Renal pelvis (tissue), 1 donor: ENCODE measurements at regions not wholly inside any gene's neighbourhood (a gene's known extent, or its start where the extent isn't known, plus 50 kb on each side); places are given as distances from the start of the nearest gene placed in this dataset.

ENCODE experiments used
- DNase-seq: peaks from one replicate; pipeline ENCODE4 v3.0.0-alpha.2; 2013

GRCh38 chr4:178412455-178412854, 970.2 kb upstream of the AGA start:
- DNase-seq = no peak

- DNase-seq = no peak
Observed at GRCh38 chr4:178414042-178414441, 971.8 kb upstream of the AGA start.

- DNase-seq = no peak
Observed at GRCh38 chr4:178414881-178415446, 972.7 kb upstream of the AGA start.

- DNase-seq = no peak
Observed at GRCh38 chr4:178415925-178416324, 973.7 kb upstream of the AGA start.

GRCh38 chr4:178423366-178423765, 981.1 kb upstream of the AGA start:
- DNase-seq = no peak

GRCh38 chr4:178426871-178427270, 984.6 kb upstream of the AGA start:
- DNase-seq = no peak

- DNase-seq = no peak
Observed at GRCh38 chr4:178427663-178428062, 985.4 kb upstream of the AGA start.

- DNase-seq = no peak
Observed at GRCh38 chr4:178448372-178449035, 1006.3 kb upstream of the AGA start.

GRCh38 chr4:178450614-178451013, 1008.4 kb upstream of the AGA start:
- DNase-seq = no peak

GRCh38 chr4:178453057-178453456, 1010.8 kb upstream of the AGA start:
- DNase-seq = no peak

GRCh38 chr4:178457286-178457685, 1015.0 kb upstream of the AGA start:
- DNase-seq = no peak

GRCh38 chr4:178462710-178463109, 1020.5 kb upstream of the AGA start:
- DNase-seq = no peak

- DNase-seq = no peak
Observed at GRCh38 chr4:178463747-178464146, 1021.5 kb upstream of the AGA start.

GRCh38 chr4:178470996-178471784, 1029.0 kb upstream of the AGA start:
- DNase-seq = no peak

- no peak for DNase-seq
Observed at GRCh38 chr4:178471994-178472393, 1029.8 kb upstream of the AGA start.

- no peak for DNase-seq
Observed at GRCh38 chr4:178480105-178480504, 1037.9 kb upstream of the AGA start.

GRCh38 chr4:178480881-178481280, 1038.6 kb upstream of the AGA start:
- DNase-seq = no peak

- DNase-seq = no peak
Observed at GRCh38 chr4:178481564-178481963, 1039.3 kb upstream of the AGA start.

- DNase-seq = no peak
Observed at GRCh38 chr4:178523038-178523437, 1080.8 kb upstream of the AGA start.

- no peak for DNase-seq
Observed at GRCh38 chr4:178535939-178536579, 1093.8 kb upstream of the AGA start.

GRCh38 chr4:178553201-178553600, 1111.0 kb upstream of the AGA start:
- DNase-seq = no peak

GRCh38 chr4:178554352-178554751, 1112.1 kb upstream of the AGA start:
- DNase-seq = no peak

GRCh38 chr4:178556796-178557195, 1114.6 kb upstream of the AGA start:
- no peak for DNase-seq
